H1 (cell line): ENCODE measurements at regions not wholly inside any gene's neighbourhood (a gene's known extent, or its start where the extent isn't known, plus 50 kb on each side); places are given as distances from the start of the nearest gene placed in this dataset.

Source experiments
- CTCF ChIA-PET: fragments of 300-600 bp; sonication (Branson Sonifier 250); formaldehyde crosslinking; loops from one replicate; lab custom pipeline; 2021; ENCODE audit not compliant: partially characterized antibody; lab: Charles Lee
- POLR2A ChIA-PET: fragments of 300-600 bp; sonication (Branson Sonifier 250); formaldehyde crosslinking; loops from one replicate; lab custom pipeline; 2021; ENCODE audit warnings: inconsistent platforms; ENCODE audit not compliant: partially characterized antibody; lab: Charles Lee
- DNase-seq, 2 experiments: peaks; one replicate each; pipeline versions ENCODE4 v3.0.0 to v3.0.0-alpha.2; 2010 to 2022; ENCODE audit warnings: low spot score in 2 of 2, low read depth in 1 of 2, mixed read lengths in 1 of 2
- FAIRE-seq: peaks from 2 replicates; lab custom pipeline; 2011; peaks lifted over from hg19 to GRCh38; lab: Jason Lieb, UNC
- H2AFZ ChIP-seq: 2 replicates; pipeline ENCODE4 v1.8.1; 2012; ENCODE audit warnings: low read length, inconsistent platforms
- H2AK5ac ChIP-seq: 2 replicates; pipeline ENCODE4 v1.6.1; 2013; ENCODE audit warnings: low read depth, low read length
- H2BK120ac ChIP-seq: replicated peaks from 2 replicates; pipeline ENCODE3; 2013; ENCODE audit warnings: low read depth, low read length, inconsistent platforms
- H2BK12ac ChIP-seq: 2 replicates; pipeline ENCODE4 v1.6.1; 2013; ENCODE audit warnings: low read depth, low read length
- H2BK15ac ChIP-seq: 2 replicates; pipeline ENCODE4 v1.6.1; 2013; ENCODE audit warnings: low read length
- H2BK20ac ChIP-seq: 2 replicates; pipeline ENCODE4 v1.6.1; 2013; ENCODE audit warnings: low read length
- H2BK5ac ChIP-seq: 2 replicates; pipeline ENCODE4 v1.6.1; 2013; ENCODE audit warnings: low read depth, low read length
- H3K14ac ChIP-seq: 2 replicates; pipeline ENCODE4 v1.6.1; 2013; ENCODE audit warnings: inconsistent platforms; ENCODE audit not compliant: insufficient read length
- H3K18ac ChIP-seq: 2 replicates; pipeline ENCODE4 v1.6.1; 2013; ENCODE audit warnings: low read length; ENCODE audit errors: extremely low read depth
- H3K23ac ChIP-seq: 2 replicates; pipeline ENCODE4 v1.6.1; 2013; ENCODE audit warnings: inconsistent platforms; ENCODE audit not compliant: insufficient read length
- H3K23me2 ChIP-seq: 2 replicates; pipeline ENCODE4 v1.6.1; 2013; ENCODE audit warnings: low read depth, low read length
- H3K27ac ChIP-seq: 2 replicates; pipeline ENCODE4 v1.6.1; 2011; ENCODE audit warnings: low read depth, low read length, inconsistent platforms
- H3K27me3 ChIP-seq, 4 experiments: replicated peaks in 1 of 4; 1 replicate in 1 of 4; 2 replicates in 3 of 4; pipeline versions ENCODE4 v1.6.1 to v1.8.1; 2011 to 2013; ENCODE audit warnings: low read length in 3 of 4, mild to moderate bottlenecking in 3 of 4, inconsistent platforms in 2 of 4, mixed read lengths in 2 of 4, moderate library complexity in 1 of 4; ENCODE audit not compliant: control insufficient read depth in 3 of 4, insufficient read depth in 3 of 4; ENCODE audit errors: extremely low read depth in 1 of 4
- H3K36me3 ChIP-seq, 4 experiments: 2 replicates each; pipeline versions ENCODE4 v1.6.1 to v1.8.1; 2011 to 2013; ENCODE audit warnings: mild to moderate bottlenecking in 4 of 4, low read length in 3 of 4, moderate library complexity in 2 of 4, control low read depth in 1 of 4, inconsistent platforms in 1 of 4; ENCODE audit not compliant: insufficient read depth in 4 of 4, control insufficient read depth in 2 of 4
- H3K4ac ChIP-seq: replicated peaks from 2 replicates; pipeline ENCODE3; 2013; ENCODE audit warnings: low read length, low read depth, mixed read lengths, inconsistent platforms; ENCODE audit not compliant: insufficient read length
- H3K4me1 ChIP-seq, 4 experiments: replicated peaks in 1 of 4; 1 replicate in 1 of 4; 2 replicates in 3 of 4; pipeline versions ENCODE4 v1.6.1 to v1.8.1; 2011 to 2013; ENCODE audit warnings: low read length in 3 of 4, inconsistent platforms in 2 of 4, mixed read lengths in 1 of 4; ENCODE audit not compliant: insufficient read depth in 4 of 4, control insufficient read depth in 3 of 4
- H3K4me2 ChIP-seq, 2 experiments: 2 replicates each; pipeline versions ENCODE4 v1.6.1 to v1.8.1; 2011 to 2013; ENCODE audit warnings: low read depth in 2 of 2, low read length in 2 of 2, control low read depth in 1 of 2, inconsistent platforms in 1 of 2, mild to moderate bottlenecking in 1 of 2; ENCODE audit not compliant: insufficient read depth in 1 of 2
- H3K4me3 ChIP-seq, 4 experiments: fragments of 200-600, 300-600 bp in 1 of 4; sonication (generic), shearing (Covaris generic), sonication (Bioruptor Twin) in 1 of 4; 2 replicates each; pipeline versions ENCODE4 v1.5.1 to v1.8.1; 2011 to 2016; ENCODE audit warnings: low read length in 4 of 4, low read depth in 3 of 4, control low read depth in 2 of 4, inconsistent platforms in 2 of 4, mild to moderate bottlenecking in 2 of 4, mixed read lengths in 1 of 4, moderate library complexity in 1 of 4; ENCODE audit not compliant: insufficient read depth in 2 of 4; ENCODE audit errors: extremely low read depth in 1 of 4
- H3K56ac ChIP-seq: replicated peaks from 2 replicates; pipeline ENCODE3; 2013; ENCODE audit warnings: low read depth, mild to moderate bottlenecking, mixed read lengths, low read length, inconsistent platforms; ENCODE audit not compliant: insufficient read length
- H3K79me1 ChIP-seq: 2 replicates; pipeline ENCODE4 v1.6.1; 2013; ENCODE audit warnings: low read depth, low read length, control low read depth
- H3K79me2 ChIP-seq, 2 experiments: 2 replicates each; pipeline versions ENCODE4 v1.6.1 to v1.8.1; 2012 to 2013; ENCODE audit warnings: low read length in 2 of 2, mild to moderate bottlenecking in 2 of 2, inconsistent platforms in 1 of 2; ENCODE audit not compliant: insufficient read depth in 2 of 2, control insufficient read depth in 1 of 2
- H3K9ac ChIP-seq, 4 experiments: replicated peaks in 1 of 4; 1 replicate in 1 of 4; 2 replicates in 3 of 4; pipeline versions ENCODE4 v1.6.1 to v1.8.1; 2011 to 2013; ENCODE audit warnings: low read depth in 3 of 4, low read length in 3 of 4, control low read depth in 2 of 4, mild to moderate bottlenecking in 2 of 4, moderate library complexity in 2 of 4, inconsistent platforms in 1 of 4; ENCODE audit errors: extremely low read depth in 1 of 4
- H3K9me3 ChIP-seq, 2 experiments: 2 replicates each; pipeline versions ENCODE4 v1.6.1 to v1.8.1; 2012 to 2013; ENCODE audit warnings: mild to moderate bottlenecking in 2 of 2, moderate library complexity in 2 of 2, control low read depth in 1 of 2, inconsistent platforms in 1 of 2, low read depth in 1 of 2, low read length in 1 of 2, mixed read lengths in 1 of 2; ENCODE audit not compliant: insufficient read depth in 2 of 2
- H4K20me1 ChIP-seq, 2 experiments: replicated peaks in 1 of 2; 2 replicates each; pipeline versions ENCODE3 to v1.8.1; 2011 to 2013; ENCODE audit warnings: inconsistent platforms in 2 of 2, low read length in 2 of 2, mild to moderate bottlenecking in 1 of 2; ENCODE audit not compliant: insufficient read depth in 2 of 2, control insufficient read depth in 1 of 2
- H4K5ac ChIP-seq: 2 replicates; pipeline ENCODE4 v1.6.1; 2013; ENCODE audit warnings: low read length, low read depth, mixed read lengths, inconsistent platforms; ENCODE audit not compliant: insufficient read length
- H4K8ac ChIP-seq: 2 replicates; pipeline ENCODE4 v1.8.0; 2013; ENCODE audit warnings: mild to moderate bottlenecking, moderate library complexity, low read length, inconsistent platforms; ENCODE audit not compliant: insufficient read depth; ENCODE audit errors: extremely low read depth
- H4K91ac ChIP-seq: replicated peaks from 2 replicates; pipeline ENCODE3; 2013; ENCODE audit warnings: low read length, mixed read lengths, inconsistent platforms; ENCODE audit not compliant: insufficient read length
- ASH2L ChIP-seq: fragments of 200-600, 300-600 bp; sonication (generic); IDR thresholded peaks from one replicate; pipeline ENCODE4 v1.7.1; 2017; ENCODE audit warnings: low read length
- BCL11A ChIP-seq, 2 experiments: IDR thresholded peaks; one replicate each; pipeline ENCODE4 v1.6.1; 2011; ENCODE audit warnings: low read depth in 2 of 2, low read length in 2 of 2, mild to moderate bottlenecking in 2 of 2
- CREB1 ChIP-seq: IDR thresholded peaks from 2 replicates; pipeline ENCODE4 v1.6.1; 2012; ENCODE audit warnings: inconsistent platforms
- JUN ChIP-seq: IDR thresholded peaks from 2 replicates; pipeline ENCODE4 v1.6.1; 2011; ENCODE audit warnings: low read depth, mild to moderate bottlenecking, improper control_type of control experiment, low read length
- KDM5A ChIP-seq: fragments of 200-600 bp; IDR thresholded peaks from 2 replicates; pipeline ENCODE4 v1.7.1; 2012; ENCODE audit warnings: mild to moderate bottlenecking, low read length, inconsistent platforms, mixed read lengths
- NANOG ChIP-seq: IDR thresholded peaks from 2 replicates; pipeline ENCODE4 v1.6.1; 2011; ENCODE audit warnings: low read length, low read depth, mild to moderate bottlenecking, inconsistent platforms; ENCODE audit not compliant: insufficient read depth, poor library complexity, severe bottlenecking
- POU5F1 ChIP-seq: IDR thresholded peaks from 2 replicates; pipeline ENCODE4 v1.6.1; 2011; ENCODE audit warnings: low read depth, mild to moderate bottlenecking, low read length, moderate library complexity
- RAD21 ChIP-seq, 2 experiments: IDR thresholded peaks in 1 of 2; conservative IDR thresholded peaks in 1 of 2; 2 replicates each; pipeline ENCODE4 v1.6.1; 2011; ENCODE audit warnings: low read depth in 2 of 2, low read length in 2 of 2, improper control_type of control experiment in 1 of 2, inconsistent platforms in 1 of 2, mild to moderate bottlenecking in 1 of 2, moderate library complexity in 1 of 2
- RBBP5 ChIP-seq: IDR thresholded peaks from 2 replicates; pipeline ENCODE4 v1.7.1; 2012; ENCODE audit warnings: low read depth, mild to moderate bottlenecking, inconsistent platforms, low read length, moderate library complexity, borderline replicate concordance
- RFX5 ChIP-seq: IDR thresholded peaks from 2 replicates; pipeline ENCODE4 v1.6.1; 2011; ENCODE audit warnings: low read depth, low read length, improper control_type of control experiment, borderline replicate concordance
- SP1 ChIP-seq: IDR thresholded peaks from 2 replicates; pipeline ENCODE4 v1.6.1; 2011; ENCODE audit warnings: low read depth, low read length
- SP4 ChIP-seq: IDR thresholded peaks from 2 replicates; pipeline ENCODE4 v1.6.1; 2012; ENCODE audit warnings: low read length, inconsistent platforms
- TAF7 ChIP-seq: optimal IDR thresholded peaks from 2 replicates; pipeline ENCODE3; 2011; ENCODE audit warnings: low read depth, mild to moderate bottlenecking, inconsistent platforms, low read length, moderate library complexity, borderline replicate concordance
- TBP ChIP-seq: IDR thresholded peaks from 2 replicates; pipeline ENCODE4 v1.6.1; 2011; ENCODE audit warnings: low read depth, low read length, improper control_type of control experiment
- ZNF274 ChIP-seq: IDR thresholded peaks from 2 replicates; pipeline ENCODE4 v1.7.0; 2012; ENCODE audit warnings: low read length, borderline replicate concordance; ENCODE audit errors: extremely low read depth
- WGBS, 2 experiments: shearing (Covaris generic) in 1 of 2; methylation state at CpG; one replicate each; pipeline versions ENCODE4 v1.1.6 to v1.1.7; 2013 to 2015; ENCODE audit warnings: low lambda C conversion rate in 2 of 2, mixed read lengths in 2 of 2, inconsistent platforms in 1 of 2, low coverage in 1 of 2, missing lambda C conversion rate in 1 of 2; ENCODE audit not compliant: insufficient replicate concordance in 2 of 2, insufficient coverage in 1 of 2, insufficient read length in 1 of 2; ENCODE audit errors: extremely low coverage in 1 of 2, missing lambda C conversion rate in 1 of 2; 5-methylcytosine and 5-hydroxymethylcytosine counted together

DNA sequence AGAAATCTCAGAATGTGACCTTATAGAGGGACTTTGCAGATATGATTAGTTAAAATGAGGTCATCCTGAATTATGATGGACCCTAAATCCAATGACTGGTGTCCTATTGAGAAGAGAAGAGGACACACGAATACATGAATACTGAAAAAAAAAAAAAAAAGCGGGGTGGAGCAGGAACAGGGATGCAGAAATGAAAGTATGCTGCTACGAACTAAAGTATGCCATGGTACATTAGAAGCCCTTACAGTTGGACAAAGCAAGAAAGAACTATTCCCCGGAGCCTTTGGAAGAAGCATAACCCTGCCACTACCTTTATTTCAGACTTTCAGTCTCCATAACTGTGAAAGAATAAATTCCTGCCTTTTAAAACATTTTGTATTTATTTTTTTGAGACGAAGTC is 557.9 kb upstream of the NCAM2 start:
- 83% methylated on average over 5 of the region's 5 CpGs; no CpG with 5 or more reads in 1 of the 2 experiments for WGBS, 2 experiments
- CTCF ChIA-PET, result no interaction called here
- no peak overlapping the region for H3K4me3 ChIP-seq
- no peaks in the 10 kb centered on the region for H3K27me3 ChIP-seq
- H3K79me2 ChIP-seq, result no peaks in the 10 kb centered on the region
- H3K18ac ChIP-seq, result no peak overlapping the region
- no peak overlapping the region for H2BK120ac ChIP-seq
- H2AFZ ChIP-seq, result no peak overlapping the region
- no peak overlapping the region for H2BK5ac ChIP-seq
- H4K91ac ChIP-seq, result no peak overlapping the region
- no peak overlapping the region for H3K56ac ChIP-seq
- no peak overlapping the region for H2BK15ac ChIP-seq
- no peaks in the 10 kb centered on the region for H3K79me1 ChIP-seq
- FAIRE-seq (no peak), DNase-seq (no peak)
- no peak overlapping the region for H3K4ac ChIP-seq
- no peaks in the 10 kb centered on the region for H4K20me1 ChIP-seq
- H3K36me3 ChIP-seq, result no peaks in the 10 kb centered on the region
- no peak overlapping the region for H3K23ac ChIP-seq
- no peak overlapping the region for H4K8ac ChIP-seq
- H3K9me3 ChIP-seq, result no peaks in the 10 kb centered on the region
- no peak overlapping the region for H3K14ac ChIP-seq
- POLR2A ChIA-PET, result no interaction called here
- no peak overlapping the region for H3K27ac ChIP-seq
- H2BK12ac ChIP-seq, result no peak overlapping the region
- H3K23me2 ChIP-seq, result no peaks in the 10 kb centered on the region
- no peaks in the 10 kb centered on the region for H3K4me1 ChIP-seq
- H2BK20ac ChIP-seq, result no peak overlapping the region
- H4K5ac ChIP-seq, result no peak overlapping the region
- no peak overlapping the region for H2AK5ac ChIP-seq
- H3K4me2 ChIP-seq, result no peak overlapping the region
- no peak overlapping the region for H3K9ac ChIP-seq
- TF ChIP-seq NANOG (no peak), SP4 (no peak), CREB1 (no peak), TBP (no peak), ASH2L (no peak), RBBP5 (no peak), KDM5A (no peak), POU5F1 (no peak), SP1 (no peak), ZNF274 (no peak), RFX5 (no peak), JUN (no peak), TAF7 (no peak), RAD21 (IDR thresholded peaks at IDR 0.05 in 1 of 2, conservative IDR thresholded peaks at IDR 0.05 in 1 of 2; ENCODE audit: low read depth in 2 of 2, low read length in 2 of 2) (no peak), BCL11A (IDR thresholded peaks at IDR 0.05; ENCODE audit: low read depth in 2 of 2, low read length in 2 of 2) (no peak)
